HG02938 (cell line): ENCODE measurements at regions not wholly inside any gene's neighbourhood (a gene's known extent, or its start where the extent isn't known, plus 50 kb on each side); places are given as distances from the start of the nearest gene placed in this dataset.

Experiments
- ATAC-seq: cut with Tn5 transposase; IDR thresholded peaks from one replicate; pipeline ENCODE4 v1.9.1; 2021; ENCODE audit warnings: mild to moderate bottlenecking, moderate library complexity; ENCODE audit not compliant: unreplicated experiment

- no peak for ATAC-seq
Observed at GRCh38 chr1:78351551-78352216, 139.1 kb upstream of the PTGFR start.

- ATAC-seq: no peak
Observed at GRCh38 chr1:78355656-78356055, 135.1 kb upstream of the PTGFR start.

DNA sequence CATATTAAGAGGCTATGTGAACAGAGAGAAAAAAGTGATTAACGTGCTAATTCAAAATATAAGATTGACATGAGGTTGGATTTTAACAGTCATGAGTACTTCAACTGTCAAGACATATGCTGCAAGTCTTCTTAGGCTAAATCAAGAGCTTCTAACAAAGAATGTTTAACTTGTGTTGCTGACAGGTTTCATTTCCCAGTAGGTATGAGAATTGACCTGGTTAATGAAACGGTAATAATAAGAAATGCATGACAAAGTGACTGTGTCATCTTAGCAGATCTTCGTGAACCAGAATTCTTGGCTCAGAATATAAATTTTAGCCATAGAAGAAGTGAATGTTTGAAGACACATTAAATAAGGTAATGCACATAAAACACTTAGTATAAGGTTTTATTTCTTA is 132.6 kb upstream of the PTGFR start:
- no peak for ATAC-seq

DNA sequence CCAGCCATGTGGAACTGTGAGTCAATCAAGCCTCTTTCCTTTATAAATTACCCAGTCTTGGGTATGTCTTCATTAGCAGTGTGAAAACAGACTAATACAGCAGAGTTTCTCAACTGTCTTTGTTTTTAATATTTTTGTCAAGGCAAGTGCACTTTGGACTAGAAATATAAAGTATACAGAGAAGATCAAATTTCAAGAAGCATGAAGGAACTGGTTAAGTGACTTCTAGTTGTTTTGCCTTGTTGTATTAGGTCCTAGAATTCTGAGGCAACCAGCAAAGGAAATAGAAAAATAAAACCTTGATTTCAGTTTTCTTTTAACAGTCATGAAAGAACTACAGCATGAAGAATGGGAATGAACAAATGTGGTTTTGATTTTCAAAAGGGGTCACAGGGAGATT is 131.1 kb upstream of the PTGFR start:
- ATAC-seq: no peak

- ATAC-seq: no peak
Observed at GRCh38 chr1:78360584-78360983, 130.2 kb upstream of the PTGFR start.

DNA sequence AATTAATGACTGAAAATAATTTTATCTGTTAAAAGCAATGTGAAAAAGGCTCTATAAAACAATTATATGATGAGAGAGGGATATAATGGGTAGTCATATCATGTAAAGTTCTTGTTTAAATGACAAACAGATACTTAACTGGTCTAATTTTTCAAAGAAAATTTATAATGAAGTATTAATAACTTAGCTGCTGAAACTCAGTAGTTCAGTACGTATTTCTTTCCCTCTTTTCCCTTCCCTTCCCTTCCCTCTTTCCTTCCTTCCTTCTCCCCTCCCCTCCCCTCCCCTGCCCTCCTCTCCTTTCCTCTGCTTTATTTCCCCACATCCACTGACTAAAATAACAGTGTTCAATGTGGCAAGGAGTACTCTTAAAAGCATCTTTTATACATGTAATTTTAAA is 123.1 kb upstream of the PTGFR start:
- no peak for ATAC-seq

DNA sequence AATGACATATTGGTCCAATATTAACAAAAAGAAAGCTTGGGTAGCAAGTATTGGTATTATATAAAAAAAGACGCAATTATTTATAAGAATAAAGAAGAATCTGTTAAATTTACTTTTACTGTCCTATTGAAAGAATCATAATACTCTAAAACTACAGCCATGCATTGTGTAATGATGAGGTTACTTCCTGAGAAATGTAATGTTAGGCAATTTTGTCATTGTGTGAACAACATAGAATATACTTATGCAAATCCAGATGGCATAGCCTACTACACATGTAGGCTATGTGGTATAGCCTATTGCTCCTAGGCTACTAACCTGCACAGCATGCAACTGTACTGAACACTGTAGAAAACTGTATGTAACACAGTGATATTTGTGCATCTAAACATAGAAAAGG is 121.2 kb upstream of the PTGFR start:
- ATAC-seq: no peak

DNA sequence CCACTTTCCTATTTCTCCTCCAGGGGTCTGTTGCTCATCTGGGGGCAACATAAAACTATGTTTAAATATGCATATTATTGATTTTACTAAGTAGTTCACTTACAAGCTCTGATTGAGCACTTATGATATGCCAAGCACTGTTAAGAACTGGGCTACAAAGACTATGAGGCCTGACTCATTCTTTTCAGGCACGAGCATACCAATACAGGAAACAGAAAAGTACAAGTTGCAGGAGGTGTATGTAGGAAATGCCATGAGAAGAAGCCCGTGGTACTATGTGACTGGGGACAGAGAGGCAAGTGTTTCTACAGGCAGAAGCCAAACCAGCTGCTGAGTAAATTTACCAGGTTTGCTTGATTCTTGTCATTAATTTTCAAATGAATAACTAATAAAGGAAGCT is 120.4 kb upstream of the PTGFR start:
- ATAC-seq: peak; percentile 69

DNA sequence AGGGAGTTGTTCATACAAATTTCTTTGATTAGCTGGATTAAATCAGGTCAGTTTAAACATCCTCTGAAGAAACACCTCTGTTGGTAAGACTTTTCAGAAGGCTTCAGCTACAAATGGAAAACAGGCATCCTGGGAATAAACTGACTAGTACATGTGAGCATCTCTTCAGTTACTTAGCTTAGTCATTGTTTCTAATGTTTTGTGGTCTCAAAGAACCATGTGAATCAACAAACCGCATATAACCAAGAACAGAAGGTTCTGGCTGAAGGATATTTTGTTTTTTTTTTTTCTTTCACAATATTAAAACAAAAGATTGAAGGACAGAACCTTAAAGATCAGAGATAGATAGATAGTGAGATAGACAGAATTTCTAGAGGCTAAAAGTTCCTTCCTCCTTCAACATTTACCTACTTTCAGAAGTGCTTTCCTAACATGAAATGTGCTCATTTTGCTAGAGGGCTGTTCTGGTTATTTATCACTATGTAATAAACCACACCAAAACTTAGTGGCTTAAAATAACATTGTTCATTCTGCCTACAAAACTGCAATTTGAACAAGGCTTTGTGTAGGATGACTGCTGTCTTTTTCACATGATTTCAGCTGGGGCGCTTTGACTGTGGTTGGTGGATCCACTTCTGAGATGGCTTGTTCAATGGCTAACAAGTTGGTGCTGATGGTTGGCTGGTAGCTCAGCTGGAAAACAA is 119.8 kb upstream of the PTGFR start:
- ATAC-seq: peak; percentile 62

- no peak for ATAC-seq
Observed at GRCh38 chr1:78373676-78374075, 117.1 kb upstream of the PTGFR start.

GRCh38 chr1:78375996-78376395 is 114.8 kb upstream of the PTGFR start:
- no peak for ATAC-seq

- peak; percentile 92 for ATAC-seq
Observed at GRCh38 chr1:78377356-78377928, 113.3 kb upstream of the PTGFR start.

DNA sequence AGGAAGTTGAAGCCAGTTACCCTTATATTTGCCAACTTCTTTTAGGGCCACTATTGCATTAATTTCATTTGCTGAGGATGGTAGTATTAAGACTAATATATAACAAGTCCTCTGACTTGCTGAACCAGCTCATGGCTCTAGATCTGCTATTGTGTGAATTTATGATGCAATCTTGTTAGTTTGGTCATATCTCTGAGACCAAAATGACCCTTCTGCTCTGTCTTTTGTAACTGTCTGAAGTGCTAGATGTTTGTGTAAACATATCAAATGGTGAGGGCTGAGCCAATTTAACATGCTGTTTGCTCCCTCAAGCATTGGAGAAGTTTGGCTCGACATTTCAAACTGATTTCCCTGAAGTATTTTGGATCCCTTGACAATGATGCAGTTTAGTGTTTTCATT is 106.9 kb upstream of the PTGFR start:
- no peak for ATAC-seq

DNA sequence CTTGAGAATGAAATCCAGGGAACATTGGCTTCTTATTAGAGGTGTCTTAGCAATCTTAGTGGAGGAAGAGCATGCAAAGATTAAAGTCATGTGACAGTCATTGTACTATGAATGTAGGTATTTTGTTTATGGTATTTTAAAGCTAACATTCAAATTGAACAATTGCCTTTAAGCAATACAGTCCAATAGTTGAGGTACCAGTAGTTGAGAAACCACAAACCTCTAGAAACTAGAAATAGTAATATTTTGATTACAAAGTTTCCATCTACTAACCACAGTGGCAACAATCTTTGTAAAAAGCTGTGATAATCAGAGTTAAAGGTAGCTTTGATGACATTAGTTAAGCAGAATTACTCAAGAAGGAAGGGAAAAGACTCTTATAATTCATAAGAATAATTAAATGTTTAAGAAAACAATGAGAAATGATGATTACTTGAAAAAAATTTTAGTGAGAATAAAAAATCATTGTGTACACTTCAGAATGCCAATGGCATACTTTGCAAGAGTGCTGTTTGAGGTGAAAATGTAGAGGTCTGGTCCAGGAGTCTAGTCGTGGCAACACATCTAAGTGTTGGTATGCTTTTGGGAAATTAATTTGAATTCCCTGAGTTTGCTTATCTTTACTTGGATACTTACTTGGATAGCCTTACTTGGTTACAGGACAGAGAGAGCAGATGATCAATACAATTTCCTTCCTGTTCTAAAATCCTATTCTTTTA is 104.9 kb upstream of the PTGFR start:
- ATAC-seq: peak; percentile 95

DNA sequence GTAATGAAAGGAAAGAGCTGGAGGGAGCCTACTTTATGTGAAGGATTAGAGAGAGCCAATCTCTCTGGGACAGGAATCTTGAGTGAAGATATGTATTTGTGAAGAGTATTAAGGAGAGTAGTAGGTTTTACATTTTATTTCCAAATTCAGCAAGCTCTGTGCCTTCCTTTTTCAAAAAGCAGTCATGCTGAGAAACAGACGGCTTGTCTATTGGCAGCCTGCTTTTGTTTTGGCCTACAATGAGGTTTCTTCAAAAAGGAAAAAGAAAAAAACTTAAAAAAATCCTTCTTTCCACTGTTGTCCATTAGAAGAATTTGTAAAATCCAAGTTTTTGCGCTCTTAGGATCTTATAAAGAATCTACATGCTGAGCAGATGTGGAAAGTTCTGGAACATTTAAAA is 103.6 kb upstream of the PTGFR start:
- no peak for ATAC-seq

DNA sequence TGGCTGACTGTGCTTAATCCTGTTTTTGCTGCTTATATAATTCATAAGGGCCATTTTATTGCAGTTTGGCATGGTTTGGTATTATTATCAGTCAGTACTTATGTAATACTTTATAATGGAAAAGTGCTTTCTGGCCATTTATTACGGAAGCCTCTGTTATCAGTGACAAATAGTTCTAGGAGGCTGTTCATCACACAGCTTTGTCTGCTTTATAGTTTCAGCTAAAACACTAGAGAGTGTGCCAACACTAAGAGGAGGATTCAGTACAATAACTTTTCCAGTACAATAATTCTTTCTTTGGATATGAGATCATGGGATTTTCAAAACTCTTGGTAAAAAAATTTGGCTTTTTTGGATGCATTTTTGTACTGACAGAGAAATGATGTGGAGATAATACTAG is 102.9 kb upstream of the PTGFR start:
- ATAC-seq: no peak

DNA sequence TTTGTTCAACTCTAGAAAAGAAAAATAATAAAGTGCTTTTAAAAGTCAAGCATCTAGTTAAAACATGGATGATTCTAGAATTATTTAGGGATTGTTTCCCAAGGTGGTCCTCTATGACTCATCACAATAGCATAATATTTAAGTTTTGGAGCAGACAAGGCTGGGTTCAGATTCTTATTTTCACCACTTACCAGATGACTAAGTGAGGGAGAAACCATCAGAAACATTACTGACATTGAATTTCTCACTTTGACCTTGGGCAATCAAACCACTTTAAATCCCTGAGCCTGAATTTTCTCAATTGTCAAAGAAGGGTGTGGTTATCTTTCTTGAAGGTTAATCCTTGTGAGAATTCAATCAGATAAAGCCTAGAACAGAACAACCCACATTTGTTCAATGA is 102.5 kb upstream of the PTGFR start:
- no peak for ATAC-seq

DNA sequence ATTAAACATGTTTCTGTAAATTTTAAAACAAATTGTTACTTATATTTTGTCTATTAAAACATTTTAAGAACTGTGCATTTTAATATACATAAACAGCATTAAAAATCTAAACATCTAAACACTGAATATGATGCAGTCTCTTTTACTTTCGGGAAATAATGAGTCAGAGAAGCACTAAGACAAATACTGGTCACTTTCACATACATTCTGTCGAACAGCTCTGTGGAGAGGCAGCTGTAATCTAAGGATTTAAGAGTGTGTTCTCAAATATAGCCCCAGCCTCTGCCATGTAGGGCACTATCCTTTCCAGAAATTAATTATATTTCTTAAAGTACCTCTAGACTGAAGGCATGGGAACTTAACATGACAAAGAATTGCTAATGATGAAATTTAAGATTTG is 89.6 kb upstream of the PTGFR start:
- no peak for ATAC-seq

GRCh38 chr1:78408192-78408591 is 82.6 kb upstream of the PTGFR start:
- no peak for ATAC-seq

- no peak for ATAC-seq
Observed at GRCh38 chr1:78408810-78409209, 82.0 kb upstream of the PTGFR start.

DNA sequence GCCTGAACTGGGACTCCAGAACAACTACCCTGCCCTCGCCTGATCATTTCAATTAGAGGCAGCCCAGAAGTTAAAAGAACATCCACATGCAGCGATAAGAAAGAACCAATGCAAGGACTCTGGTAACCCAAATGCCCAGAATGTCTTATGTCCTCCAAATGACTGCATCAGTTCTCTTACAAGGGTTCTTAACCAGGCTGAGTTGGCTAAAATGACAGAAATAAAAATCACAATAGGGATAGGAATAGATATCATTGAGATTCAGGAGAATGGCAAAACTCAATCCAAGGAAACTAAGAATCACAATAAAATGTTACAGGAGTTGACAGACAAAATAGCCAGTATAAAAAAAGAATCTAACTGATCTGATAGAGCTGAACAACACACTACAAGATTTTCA is 80.1 kb upstream of the PTGFR start:
- no peak for ATAC-seq

GRCh38 chr1:78411707-78412106 is 79.1 kb upstream of the PTGFR start:
- no peak for ATAC-seq
